ENCODE measurements at regions not wholly inside any gene's neighbourhood (a gene's known extent, or its start where the extent isn't known, plus 50 kb on each side); places are given as distances from the start of the nearest gene placed in this dataset.

- no peaks in the 10 kb centered on the region for H3K4me1 ChIP-seq
- intact Hi-C loops (cut with DNase I; ENCODE audit: low total_unique reads) (no loop called here), in situ Hi-C loops (cut with MboI; ENCODE audit: low sequenced_read_pairs in 4 of 4) (no loop called here)
- H3K36me3 ChIP-seq, result no peaks in the 10 kb centered on the region
- H3K9me3 ChIP-seq, result no peaks in the 10 kb centered on the region
- no peak overlapping the region for H3K27ac ChIP-seq
- no peak overlapping the region for H3K4me3 ChIP-seq
- DNase-seq, result no peak
- H3K27me3 ChIP-seq, result no peaks in the 10 kb centered on the region
- no peak for ATAC-seq
- no peak for TF ChIP-seq POLR2A (IDR thresholded peaks at IDR 0.05)
- no peak for TF ChIP-seq CTCF (IDR thresholded peaks at IDR 0.05 in 4 of 5, conservative IDR thresholded peaks at IDR 0.05 in 1 of 5)
Measured at GRCh38 chr13:62908321-62908720, 1492.7 kb upstream of the PCDH20 start.

- Histone ChIP-seq H3K36me3 (no peaks in the 10 kb centered on the region), H3K27me3 (no peaks in the 10 kb centered on the region), H3K27ac (no peak overlapping the region), H3K4me1 (no peaks in the 10 kb centered on the region), H3K4me3 (no peak overlapping the region), H3K9me3 (no peaks in the 10 kb centered on the region)
- intact Hi-C loops (cut with DNase I; ENCODE audit: low total_unique reads), result no loop called here
- TF ChIP-seq CTCF (IDR thresholded peaks at IDR 0.05 in 4 of 5, conservative IDR thresholded peaks at IDR 0.05 in 1 of 5), result no peak
- TF ChIP-seq POLR2A (IDR thresholded peaks at IDR 0.05), result no peak
- no peak for DNase-seq
- no peak for ATAC-seq
- in situ Hi-C loops (cut with MboI; ENCODE audit: low sequenced_read_pairs in 4 of 4), result no loop called here
Measured at GRCh38 chr13:62906896-62907295, 1491.2 kb upstream of the PCDH20 start.

- intact Hi-C loops (cut with DNase I; ENCODE audit: low total_unique reads) (no loop called here), in situ Hi-C loops (cut with MboI; ENCODE audit: low sequenced_read_pairs in 4 of 4) (no loop called here)
- Histone ChIP-seq H3K27me3 (no peaks in the 10 kb centered on the region), H3K36me3 (no peaks in the 10 kb centered on the region), H3K9me3 (no peaks in the 10 kb centered on the region), H3K27ac (no peak overlapping the region), H3K4me3 (no peak overlapping the region), H3K4me1 (no peaks in the 10 kb centered on the region)
- TF ChIP-seq CTCF (IDR thresholded peaks at IDR 0.05 in 4 of 5, conservative IDR thresholded peaks at IDR 0.05 in 1 of 5) (no peak), POLR2A (IDR thresholded peaks at IDR 0.05) (no peak)
- DNase-seq (no peak), ATAC-seq (no peak)
Measured at GRCh38 chr13:62906469-62906868, 1490.8 kb upstream of the PCDH20 start.

- Histone ChIP-seq H3K4me1 (no peaks in the 10 kb centered on the region), H3K27me3 (no peaks in the 10 kb centered on the region), H3K36me3 (no peaks in the 10 kb centered on the region), H3K4me3 (no peak overlapping the region), H3K27ac (no peak overlapping the region), H3K9me3 (no peaks in the 10 kb centered on the region)
- DNase-seq, result no peak
- intact Hi-C loops (cut with DNase I; ENCODE audit: low total_unique reads), result no loop called here
- TF ChIP-seq POLR2A (IDR thresholded peaks at IDR 0.05), result no peak
- TF ChIP-seq CTCF (IDR thresholded peaks at IDR 0.05 in 4 of 5, conservative IDR thresholded peaks at IDR 0.05 in 1 of 5), result no peak
- ATAC-seq, result no peak
- in situ Hi-C loops (cut with MboI; ENCODE audit: low sequenced_read_pairs in 4 of 4), result no loop called here
Measured at GRCh38 chr13:62887046-62887445, 1471.4 kb upstream of the PCDH20 start.

GRCh38 chr13:62879071-62879470, 1463.4 kb upstream of the PCDH20 start:
- no peaks in the 10 kb centered on the region for H3K4me1 ChIP-seq
- no peak overlapping the region for H3K4me3 ChIP-seq
- in situ Hi-C loops (cut with MboI; ENCODE audit: low sequenced_read_pairs in 4 of 4), result no loop called here
- H3K9me3 ChIP-seq, result no peaks in the 10 kb centered on the region
- H3K27me3 ChIP-seq, result no peaks in the 10 kb centered on the region
- TF ChIP-seq POLR2A (IDR thresholded peaks at IDR 0.05), result no peak
- no peak for TF ChIP-seq CTCF (IDR thresholded peaks at IDR 0.05 in 4 of 5, conservative IDR thresholded peaks at IDR 0.05 in 1 of 5)
- intact Hi-C loops (cut with DNase I; ENCODE audit: low total_unique reads), result no loop called here
- H3K27ac ChIP-seq, result no peak overlapping the region
- ATAC-seq, result no peak
- no peak for DNase-seq
- H3K36me3 ChIP-seq, result no peaks in the 10 kb centered on the region

All from gastrocnemius medialis (tissue), 4 donors.